Islet precursor cell (in vitro differentiated cells): ENCODE measurements at regions not wholly inside any gene's neighbourhood (a gene's known extent, or its start where the extent isn't known, plus 50 kb on each side); places are given as distances from the start of the nearest gene placed in this dataset.

Source experiments
- DNase-seq: peaks from one replicate; pipeline ENCODE4 v3.0.0-alpha.2; 2018

DNA sequence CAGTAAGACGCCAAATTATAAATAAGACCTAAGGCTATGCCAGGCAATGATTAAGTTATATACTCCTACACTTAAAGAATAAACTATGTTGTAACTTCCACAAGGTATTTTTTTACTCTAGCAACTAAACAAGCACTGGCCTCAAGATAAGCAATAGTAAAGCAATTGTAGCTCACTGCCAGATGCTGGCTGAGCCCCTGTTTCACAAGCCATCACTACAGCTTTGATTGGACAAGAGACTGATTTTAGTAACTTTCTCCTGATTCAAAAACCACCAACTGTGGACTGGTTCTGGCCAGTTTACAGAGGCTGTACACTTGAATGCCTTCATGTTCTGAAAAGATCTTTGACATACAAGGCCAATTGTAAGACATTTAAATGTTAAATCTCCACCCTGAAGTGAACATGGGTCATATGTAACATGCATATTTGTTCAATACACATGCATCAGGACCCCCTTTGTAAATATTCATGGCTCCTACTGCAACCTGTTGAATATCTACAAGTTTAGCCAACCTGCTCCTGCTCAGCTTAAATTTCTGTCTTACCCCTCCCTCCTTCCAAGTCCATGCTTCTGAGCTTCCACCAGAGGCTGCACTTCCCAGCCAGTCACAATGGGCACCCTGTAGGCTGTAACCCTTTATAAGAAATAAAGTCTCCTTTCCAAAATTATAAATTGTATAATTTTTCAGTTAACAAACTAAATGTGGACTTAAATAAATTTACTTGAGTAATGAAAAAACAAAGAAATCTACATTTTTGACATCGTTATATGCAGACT is 423.6 kb downstream of the ANKRD50 start:
- DNase-seq: no peak

DNA sequence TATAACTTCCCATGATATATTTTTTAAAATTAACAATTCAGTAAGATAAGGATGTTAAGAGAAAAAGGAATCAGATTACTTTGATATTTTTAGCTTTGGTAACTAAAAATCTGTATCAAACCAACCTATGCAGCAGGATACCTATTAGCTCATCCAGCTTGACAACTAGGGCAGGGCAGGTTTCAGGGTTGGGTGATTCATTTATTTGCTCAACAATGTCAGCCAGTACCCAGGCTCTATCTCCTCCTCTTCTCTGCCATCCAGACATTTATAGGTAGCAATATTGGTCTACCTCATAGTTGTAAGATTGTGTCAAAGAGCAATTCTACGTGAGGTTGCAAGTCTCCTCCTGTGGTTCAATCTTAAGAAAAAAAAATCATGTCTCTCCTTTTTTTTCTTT is 421.9 kb downstream of the ANKRD50 start:
- no peak for DNase-seq

DNA sequence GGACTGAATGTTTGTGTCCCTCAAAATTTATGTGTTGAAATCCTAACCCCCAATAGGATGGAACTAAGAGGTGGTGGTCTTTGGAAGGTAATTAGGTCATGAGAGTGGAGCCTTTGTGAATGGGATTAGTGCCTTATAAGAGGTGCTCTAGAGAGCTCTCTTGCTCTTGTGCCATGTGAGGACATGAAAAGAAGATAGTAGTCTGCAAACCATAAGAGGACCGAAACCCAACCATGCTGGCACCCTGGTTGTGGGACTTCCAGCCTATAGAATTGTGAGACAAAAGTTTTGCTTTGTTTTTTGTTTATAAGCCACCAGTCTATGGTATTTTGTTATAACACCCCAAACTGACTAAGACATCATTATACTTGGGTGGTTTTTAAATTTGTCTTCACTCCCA is 417.1 kb downstream of the ANKRD50 start:
- DNase-seq: no peak

DNA sequence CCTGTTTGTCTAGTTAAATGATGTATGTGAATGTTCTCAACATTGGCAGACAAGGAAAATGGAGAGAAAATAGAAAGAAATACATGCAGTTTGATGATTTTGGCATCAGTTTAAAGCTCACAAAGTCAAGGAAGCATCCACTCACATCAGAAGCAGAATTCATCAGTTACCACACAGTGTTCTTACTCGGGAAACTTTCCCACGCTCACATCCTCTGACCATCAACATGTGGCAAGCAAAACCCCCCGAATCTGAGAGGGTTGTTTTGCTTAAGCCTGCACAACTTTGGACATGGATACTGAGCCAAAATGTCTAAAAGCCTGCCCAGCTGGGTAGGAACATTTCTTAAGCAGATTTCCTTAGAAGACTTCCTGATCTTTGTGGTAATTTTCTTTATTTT is 407.6 kb downstream of the ANKRD50 start:
- no peak for DNase-seq

DNA sequence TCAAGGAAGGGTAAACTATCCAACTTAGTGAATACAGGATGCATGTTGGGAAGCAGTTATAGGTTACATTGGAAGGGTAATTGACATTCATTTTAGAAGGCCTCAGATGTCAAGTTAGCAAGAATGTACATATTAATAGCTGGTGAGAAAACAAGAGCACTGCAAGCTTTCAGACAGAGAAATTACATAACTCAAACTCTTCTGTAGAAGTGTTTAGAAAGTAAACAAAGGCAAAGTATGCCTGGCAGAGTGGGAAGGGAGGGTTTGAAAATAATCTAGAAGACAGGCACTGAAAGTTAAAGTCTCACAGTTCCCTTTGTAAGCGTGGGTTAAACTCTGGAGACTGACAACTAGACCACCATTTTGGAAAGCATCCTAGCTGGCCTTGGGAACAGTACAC is 406.2 kb downstream of the ANKRD50 start:
- DNase-seq: no peak

DNA sequence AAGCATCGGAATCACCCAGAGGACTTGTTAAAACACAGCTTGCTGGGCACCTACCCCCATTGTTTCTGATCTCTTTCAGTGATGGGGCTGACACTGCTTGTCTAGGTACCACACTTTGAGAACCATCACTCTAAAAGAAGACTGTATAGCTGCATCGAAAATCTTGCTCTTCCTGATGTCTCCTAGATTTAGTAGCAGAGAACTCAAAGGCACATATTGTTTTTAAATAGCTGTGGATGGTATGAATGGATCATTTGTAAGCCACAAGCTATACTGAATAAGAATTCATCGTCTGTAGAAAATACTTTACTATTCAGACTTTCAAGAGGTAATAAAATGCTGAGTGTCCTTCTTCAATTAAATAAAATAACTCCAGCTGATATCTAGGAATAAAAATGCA is 405.4 kb downstream of the ANKRD50 start:
- DNase-seq: no peak

DNA sequence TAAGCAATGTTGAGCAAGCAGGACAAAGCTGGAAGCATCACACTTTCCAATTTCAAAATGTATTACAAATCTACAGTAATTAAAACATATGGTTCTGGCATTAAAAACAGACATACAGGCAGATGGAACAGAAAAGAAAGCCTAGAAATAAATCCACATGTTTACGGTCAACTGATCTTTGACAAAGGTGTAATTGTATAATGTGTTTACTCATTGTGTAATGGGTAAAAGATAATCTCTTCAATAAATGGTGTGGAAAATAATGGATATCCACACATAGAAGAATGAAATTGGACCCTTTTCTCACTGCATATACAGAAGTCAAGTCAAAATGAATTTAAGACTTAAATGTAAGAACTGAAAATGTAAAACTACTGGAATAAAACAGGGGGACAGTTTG is 394.2 kb downstream of the ANKRD50 start:
- no peak for DNase-seq

DNA sequence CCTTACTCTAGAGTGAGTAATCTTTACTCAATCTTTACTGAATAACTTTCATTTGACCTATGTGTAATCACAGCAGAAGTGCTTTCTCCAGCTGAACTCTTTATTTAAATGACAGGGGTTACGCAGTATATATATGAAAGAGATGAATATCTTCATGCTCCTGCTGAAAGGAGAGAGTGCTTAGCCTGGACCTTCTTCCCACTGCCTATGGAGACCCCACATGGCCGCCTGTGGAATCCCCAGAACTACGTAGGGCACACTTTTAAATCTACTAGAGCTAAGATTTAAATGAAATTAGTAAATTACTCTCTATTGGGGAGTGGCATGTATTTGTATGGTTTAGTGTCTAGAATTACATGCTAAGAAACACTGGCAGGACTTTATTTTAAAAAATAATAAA is 391.2 kb downstream of the ANKRD50 start:
- no peak for DNase-seq

DNA sequence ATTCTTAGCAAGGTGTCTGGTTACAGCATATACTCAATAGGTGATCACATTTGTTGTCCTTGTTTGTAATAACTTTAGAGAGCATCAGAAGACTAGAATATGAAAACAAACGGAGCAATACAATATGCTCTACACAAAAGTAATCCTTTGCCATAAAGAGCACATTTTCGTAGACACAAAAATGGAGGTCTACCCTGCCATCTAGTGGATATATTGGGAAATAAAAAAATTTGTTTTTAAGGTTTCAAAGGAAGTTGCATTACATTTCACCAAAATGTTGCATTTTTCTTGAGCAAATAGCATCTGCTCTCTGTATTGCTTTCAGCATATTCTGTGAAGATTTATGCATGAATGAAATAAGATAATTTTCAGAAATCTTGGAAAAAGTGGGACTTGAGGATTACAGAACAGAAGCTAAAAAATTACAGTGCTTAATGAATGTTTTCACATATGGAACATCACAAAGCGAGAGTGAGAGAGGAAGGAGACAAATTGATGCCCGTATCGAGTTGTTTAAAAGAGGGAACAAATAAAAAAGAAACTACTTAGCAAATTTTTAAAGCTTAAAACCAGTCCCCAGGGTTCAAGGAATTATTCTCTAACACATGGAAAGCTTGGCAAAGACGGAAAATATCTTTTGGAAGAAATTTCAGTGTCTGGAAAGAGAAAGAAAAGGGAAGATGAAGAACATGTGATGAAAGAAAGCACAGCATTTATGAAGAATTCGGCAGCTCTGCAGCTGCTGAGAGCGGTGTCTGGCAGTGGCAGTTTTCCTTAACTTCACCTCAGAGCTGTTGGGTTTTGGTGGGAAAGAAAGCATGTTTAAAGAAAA is 390.1 kb downstream of the ANKRD50 start:
- DNase-seq: no peak

DNA sequence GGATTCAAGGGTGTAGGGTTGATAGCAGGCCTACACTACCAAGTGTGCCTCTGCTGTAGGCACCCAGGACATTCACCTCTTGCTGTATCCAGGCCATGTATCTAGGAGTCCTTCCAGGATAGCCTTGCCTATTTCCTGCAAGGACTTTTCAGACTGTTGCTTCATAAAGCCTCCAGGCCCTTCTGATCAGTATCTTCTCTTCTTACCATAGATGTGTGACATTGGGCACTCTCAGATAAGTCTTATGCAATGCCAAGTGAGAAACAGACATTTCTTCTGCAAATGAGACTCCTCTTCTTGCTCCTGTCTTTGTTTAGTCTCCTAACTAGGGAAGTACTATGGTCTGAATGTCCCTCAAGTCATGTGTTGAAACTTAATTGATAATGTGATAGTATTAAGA is 386.8 kb downstream of the ANKRD50 start:
- no peak for DNase-seq

DNA sequence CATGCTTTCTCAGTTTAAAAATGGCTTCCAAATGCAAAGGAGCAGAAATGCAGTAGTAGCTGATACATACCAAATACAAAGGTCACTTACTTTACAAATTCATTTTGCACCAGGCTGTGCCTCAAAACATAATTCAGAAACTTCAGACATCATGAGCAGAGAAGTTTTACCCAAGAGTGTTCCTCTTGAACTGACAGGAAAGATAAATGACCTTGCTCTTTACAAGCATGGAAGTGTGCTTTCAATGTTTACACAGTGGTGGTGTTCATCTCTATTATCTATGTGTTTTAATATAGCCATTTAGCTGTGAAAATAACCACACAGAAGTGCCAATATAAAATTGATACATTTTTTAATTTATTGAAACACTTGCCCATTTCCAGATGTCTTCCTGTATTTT is 383.4 kb downstream of the ANKRD50 start:
- DNase-seq: no peak

DNA sequence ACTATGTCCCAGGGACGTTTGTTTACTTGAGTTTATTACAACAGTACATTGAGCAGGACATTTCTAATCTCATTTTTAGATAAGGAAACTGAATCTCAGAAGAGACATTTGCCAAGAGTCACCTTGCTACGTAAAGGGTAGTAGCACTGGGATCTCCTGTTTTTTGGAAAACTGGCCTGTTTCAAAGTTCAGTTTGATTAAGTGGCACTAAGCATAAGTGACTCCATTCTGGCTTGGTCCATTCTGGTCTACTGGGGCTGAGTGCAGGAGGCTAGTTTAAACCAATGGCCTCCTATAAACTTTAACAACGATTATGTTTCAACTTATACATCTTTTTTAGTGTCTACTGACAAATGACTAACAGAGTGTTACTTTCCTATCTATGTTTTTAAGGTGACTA is 382.5 kb downstream of the ANKRD50 start:
- no peak for DNase-seq

DNA sequence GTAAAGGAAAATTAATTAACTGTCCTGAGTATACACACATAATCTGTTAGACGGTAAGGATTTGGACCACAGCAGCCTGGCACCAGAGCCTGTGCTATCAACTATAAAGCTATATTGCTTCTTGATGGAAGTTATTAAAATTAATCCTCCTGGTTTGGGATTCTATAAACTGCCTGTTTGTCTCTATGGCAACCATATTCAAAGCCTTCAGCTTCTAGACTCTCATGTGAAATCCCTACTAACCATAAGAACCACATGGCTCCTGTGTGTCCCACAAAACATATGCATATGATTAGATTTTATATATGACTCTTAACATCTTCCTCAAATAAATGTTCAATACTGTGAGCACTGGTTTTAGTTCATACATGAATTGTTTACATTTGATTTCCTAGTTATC is 380.8 kb downstream of the ANKRD50 start:
- no peak for DNase-seq

DNA sequence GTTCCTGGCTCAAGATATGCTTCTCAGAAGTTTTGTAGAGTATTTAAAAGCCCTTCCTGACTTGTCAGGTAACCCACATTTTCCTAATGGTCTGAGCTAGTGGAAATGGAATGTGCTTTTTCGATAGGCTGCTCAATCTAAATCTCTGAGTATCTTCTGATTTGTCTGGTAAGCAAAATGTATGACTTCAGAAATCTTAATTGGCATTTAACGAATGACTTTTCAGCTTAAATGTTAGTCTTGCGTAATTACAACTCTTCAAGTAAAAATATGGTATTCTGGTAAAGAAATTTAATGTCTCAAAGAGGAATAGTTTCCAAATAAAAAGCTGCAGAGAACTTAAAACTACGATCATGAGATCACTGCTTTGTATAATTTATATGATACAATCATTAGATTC is 379.1 kb downstream of the ANKRD50 start:
- DNase-seq: no peak

DNA sequence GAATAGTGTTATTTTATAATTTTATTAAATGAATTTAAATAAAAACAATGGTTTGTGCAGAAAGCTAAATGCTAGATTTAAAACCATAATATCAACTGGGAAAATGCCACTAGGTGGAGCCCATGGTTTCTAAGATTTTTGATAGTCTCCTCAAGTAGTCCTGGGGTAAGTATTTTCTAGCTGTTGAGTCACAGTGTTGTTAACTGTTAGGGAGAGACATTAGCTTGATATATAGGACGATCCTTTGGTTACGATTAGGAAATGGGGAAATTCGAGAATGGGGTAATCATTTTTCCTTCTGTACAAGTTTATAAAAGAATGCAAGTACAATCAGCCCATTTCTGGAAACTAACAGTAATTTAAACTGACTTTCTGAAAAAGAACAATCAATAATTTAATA is 378.4 kb downstream of the ANKRD50 start:
- no peak for DNase-seq

DNA sequence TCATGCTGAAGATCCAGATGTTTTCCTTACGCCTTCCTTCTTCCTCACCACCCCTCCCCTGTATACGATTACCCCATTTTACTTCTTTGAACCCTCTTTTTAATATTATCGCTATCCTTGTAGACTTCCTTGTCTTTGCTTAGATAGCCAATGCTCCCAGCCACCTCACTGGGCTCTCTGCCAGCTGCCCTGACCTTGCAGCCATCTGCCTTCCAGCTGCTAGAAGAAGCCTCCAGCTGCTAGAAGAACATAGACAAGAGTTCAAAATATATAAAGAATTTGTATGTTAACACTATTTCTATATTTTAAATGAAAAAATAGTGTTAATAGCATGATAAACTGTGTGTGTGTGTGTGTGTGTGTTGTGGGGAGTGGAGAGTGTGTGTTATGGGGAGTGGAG is 374.7 kb downstream of the ANKRD50 start:
- DNase-seq: no peak

DNA sequence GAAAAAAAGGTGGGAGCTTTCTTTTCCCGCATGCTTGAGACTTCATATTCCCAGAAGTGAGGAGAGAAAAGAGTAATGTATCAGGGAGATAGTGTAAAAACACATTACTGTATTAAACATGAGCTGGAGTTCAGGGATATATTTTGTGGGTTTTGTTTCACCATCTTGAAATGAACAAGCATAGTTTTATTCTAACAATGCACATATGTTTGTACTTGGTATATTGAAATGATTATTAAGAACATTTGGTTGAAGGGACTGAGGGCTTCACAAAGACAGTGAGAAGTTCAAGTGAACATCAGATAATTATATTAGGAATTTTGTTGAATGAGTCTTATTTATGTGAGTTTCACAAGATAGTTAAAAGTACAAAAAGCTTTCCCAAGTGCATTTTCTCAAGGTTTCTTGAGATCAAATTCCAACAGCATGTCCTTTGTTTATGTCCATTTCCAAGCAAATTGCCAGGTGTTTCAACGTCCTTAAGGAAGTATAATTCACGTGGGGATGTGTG is 368.8 kb downstream of the ANKRD50 start:
- no peak for DNase-seq

DNA sequence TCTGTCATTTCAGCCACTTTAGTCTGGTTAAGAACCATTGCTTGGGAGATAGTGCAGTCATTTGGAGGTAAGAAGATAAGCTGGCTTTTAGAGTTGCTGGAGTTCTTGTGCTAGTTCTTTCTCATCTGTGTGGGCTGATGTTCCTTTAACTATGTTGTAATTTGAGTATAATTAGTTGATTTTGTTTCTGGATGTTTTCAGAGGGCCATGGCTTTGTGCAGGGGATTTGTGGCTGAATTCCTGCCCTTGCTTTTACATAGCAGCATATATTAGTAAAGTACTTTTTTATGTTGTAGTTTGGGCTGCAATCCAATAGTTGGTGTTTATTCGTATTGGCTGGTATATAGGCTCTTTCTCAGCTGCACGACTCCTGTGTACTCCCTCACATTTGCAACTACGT is 339.6 kb downstream of the ANKRD50 start:
- DNase-seq: no peak

DNA sequence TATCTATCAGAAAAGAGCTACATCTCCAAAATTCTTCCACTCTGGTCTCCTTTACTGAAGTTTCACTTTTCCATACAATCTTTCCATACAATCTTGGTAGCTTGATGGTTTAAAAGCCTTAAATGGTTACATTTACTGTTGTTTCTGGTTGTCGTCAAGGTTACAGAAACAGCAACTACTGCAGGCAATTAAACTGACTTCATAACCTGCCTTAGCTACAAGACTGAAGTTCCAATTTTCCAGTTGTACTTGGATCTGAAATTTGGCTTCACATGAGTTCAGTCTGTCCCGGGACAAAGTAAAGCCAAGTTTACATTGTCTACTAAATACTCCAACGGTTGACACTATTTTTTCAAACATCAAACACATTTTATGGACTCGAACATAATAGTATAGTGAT is 326.4 kb downstream of the ANKRD50 start:
- DNase-seq: no peak

DNA sequence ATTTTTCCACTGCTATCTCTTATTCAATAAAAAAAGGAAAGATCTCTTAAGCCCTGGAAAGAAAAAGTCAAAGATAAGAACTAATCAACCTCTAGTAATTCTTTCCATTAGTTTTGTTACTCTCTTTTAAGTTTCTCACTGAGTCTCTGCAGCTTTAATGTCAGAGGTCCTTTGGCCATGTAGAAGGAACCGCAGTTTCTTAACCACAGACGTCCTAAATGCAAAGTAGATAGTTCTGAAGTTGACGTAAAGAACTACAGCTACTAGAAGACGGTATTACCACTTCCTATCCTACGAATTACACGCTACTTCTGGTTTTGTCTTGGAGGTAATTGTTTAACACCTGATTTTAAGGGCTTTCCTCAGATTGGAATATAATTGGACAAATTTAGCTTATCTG is 325.9 kb downstream of the ANKRD50 start:
- no peak for DNase-seq

DNA sequence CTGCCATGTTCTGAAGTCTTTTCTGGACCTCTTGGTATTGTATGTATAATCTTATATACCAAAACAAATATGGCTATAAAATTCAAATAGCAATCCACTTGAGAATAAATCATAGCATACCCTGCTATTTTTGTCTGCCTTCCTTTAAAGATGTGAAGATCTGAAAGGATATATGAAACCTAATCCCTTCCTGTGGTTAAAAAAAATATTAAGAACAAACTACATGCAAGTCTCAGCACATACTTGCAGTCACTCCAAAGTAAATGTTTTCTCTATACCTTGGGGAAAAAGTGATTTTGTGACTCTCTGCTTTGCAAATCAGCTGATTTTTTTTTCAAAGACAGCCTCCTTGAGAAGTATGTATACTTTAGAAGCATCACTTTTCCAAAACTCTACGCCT is 322.9 kb downstream of the ANKRD50 start:
- no peak for DNase-seq

DNA sequence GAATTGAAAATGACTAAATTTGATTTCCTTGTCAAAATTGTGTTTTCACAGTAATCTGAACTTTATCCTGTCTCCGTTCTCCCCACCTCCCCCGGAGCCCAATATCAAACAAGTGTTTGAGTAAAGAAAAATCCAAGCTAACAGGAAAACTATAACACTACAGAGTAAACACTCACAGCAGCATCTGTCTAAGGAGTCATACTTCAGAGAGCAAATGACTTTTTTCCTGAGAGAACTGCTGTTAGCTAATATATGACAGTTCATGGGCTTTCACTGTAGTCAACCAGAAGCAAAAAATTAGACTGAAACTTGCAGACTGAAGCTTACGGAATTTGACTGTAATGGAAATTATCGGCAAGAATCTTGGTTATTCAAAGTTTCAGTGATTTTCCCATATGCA is 321.7 kb downstream of the ANKRD50 start:
- no peak for DNase-seq

DNA sequence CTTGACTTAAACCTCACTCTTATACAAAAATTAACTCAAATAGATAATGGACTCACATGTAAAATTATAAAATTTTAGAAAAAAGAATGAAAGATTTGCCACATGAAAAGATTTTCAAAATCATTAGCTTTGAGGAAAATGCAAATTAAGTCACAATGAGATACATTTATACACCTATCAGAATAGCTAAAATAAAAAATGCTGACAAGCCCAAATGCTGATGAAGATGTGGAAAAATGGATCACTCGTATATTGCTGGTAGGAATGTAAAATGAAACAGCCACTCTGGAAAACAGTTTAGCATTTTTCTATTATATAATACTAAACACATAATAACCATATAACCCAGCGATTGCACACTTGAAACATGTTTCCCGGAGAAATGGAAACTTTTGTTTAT is 316.2 kb downstream of the ANKRD50 start:
- no peak for DNase-seq

DNA sequence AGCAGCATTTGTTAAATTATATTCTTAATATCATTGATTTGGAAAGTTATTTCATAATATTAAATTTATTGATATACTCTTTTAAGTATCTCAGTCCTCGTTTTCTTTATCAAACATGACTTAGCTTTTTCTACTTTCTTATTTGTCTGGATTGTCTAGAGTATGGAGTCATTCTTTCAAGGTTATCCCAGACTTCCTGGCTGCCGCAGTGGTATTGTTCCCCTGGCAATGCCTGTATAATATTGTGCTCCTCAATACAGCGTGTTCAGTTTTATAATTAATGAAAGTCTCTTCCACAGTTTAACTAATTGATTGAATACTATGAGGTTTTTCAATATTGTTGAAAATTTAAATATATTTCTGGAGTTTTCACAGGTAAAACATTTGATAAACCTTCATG is 310.9 kb downstream of the ANKRD50 start:
- no peak for DNase-seq
